HG03108 (cell line): ENCODE measurements at regions not wholly inside any gene's neighbourhood (a gene's known extent, or its start where the extent isn't known, plus 50 kb on each side); places are given as distances from the start of the nearest gene placed in this dataset.
"Not testable (repeated sequence)": the region's sequence is repeated elsewhere in the genome, so short reads cannot be mapped to it uniquely, and the experiment has no call there.

Source experiments
- ATAC-seq: cut with Tn5 transposase; IDR thresholded peaks from one replicate; pipeline ENCODE4 v1.9.1; 2021; ENCODE audit warnings: moderate library complexity; ENCODE audit not compliant: unreplicated experiment

- no peak for ATAC-seq
These were observed 195.7 kb downstream of the IGLL1 start for GRCh38 chr22:23384431-23384830.

- ATAC-seq = no peak
These were observed 196.4 kb downstream of the IGLL1 start for GRCh38 chr22:23383491-23384361.

- ATAC-seq = no peak
These were observed 197.5 kb downstream of the IGLL1 start for GRCh38 chr22:23382428-23383218.

GRCh38 chr22:23381661-23382427, 198.2 kb downstream of the IGLL1 start:
- ATAC-seq = no peak

GRCh38 chr22:23380911-23381310, 199.2 kb downstream of the IGLL1 start:
- no peak for ATAC-seq

GRCh38 chr22:23380230-23380573, 199.9 kb downstream of the IGLL1 start:
- no peak for ATAC-seq

GRCh38 chr22:23379540-23380229, 199.4 kb downstream of the BCR start:
- not testable (repeated sequence) for ATAC-seq

- ATAC-seq = no peak
These were observed 197.5 kb downstream of the BCR start for GRCh38 chr22:23377767-23378166.

GRCh38 chr22:23376256-23376655, 195.9 kb downstream of the BCR start:
- ATAC-seq = no peak

- no peak for ATAC-seq
These were observed 194.9 kb downstream of the BCR start for GRCh38 chr22:23375031-23375827.

GRCh38 chr22:23373601-23374000, 193.3 kb downstream of the BCR start:
- no peak for ATAC-seq

GRCh38 chr22:23370251-23370650, 189.9 kb downstream of the BCR start:
- no peak for ATAC-seq

- ATAC-seq = no peak
These were observed 188.9 kb downstream of the BCR start for GRCh38 chr22:23369054-23369685.
